DMS79 treated with DMSO at 0.1 percent for 48 hours (cell line): ENCODE measurements at regions not wholly inside any gene's neighbourhood (a gene's known extent, or its start where the extent isn't known, plus 50 kb on each side); places are given as distances from the start of the nearest gene placed in this dataset.

Experiments used
- DNase-seq: peaks from one replicate; lab custom pipeline; 2025; lab: John Stamatoyannopoulos, UW

- no peak for DNase-seq
Observed at GRCh38 chr7:115709664-115710063, 320.9 kb downstream of the TFEC start.

DNA sequence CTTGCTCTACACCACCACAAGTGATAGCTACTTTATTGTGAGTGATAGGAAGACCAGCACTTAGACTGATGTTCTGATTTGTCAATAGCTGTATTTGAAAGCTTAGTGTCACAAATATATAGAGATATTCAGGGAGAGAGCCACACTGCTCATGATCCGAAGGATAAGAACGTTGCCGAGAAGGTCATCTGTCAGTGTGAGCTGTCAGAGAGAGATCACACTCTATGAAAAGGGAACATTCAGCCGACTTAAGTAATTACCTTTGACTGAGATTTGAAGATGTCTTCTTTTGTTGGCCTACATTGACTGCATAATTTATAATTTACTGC lies 322.6 kb downstream of the TFEC start:
- no peak for DNase-seq

- DNase-seq = peak; percentile 57
Observed at GRCh38 chr7:115707258-115708012, 323.1 kb downstream of the TFEC start.

GRCh38 chr7:115704884-115705283 lies 325.7 kb downstream of the TFEC start:
- DNase-seq = no peak

DNA sequence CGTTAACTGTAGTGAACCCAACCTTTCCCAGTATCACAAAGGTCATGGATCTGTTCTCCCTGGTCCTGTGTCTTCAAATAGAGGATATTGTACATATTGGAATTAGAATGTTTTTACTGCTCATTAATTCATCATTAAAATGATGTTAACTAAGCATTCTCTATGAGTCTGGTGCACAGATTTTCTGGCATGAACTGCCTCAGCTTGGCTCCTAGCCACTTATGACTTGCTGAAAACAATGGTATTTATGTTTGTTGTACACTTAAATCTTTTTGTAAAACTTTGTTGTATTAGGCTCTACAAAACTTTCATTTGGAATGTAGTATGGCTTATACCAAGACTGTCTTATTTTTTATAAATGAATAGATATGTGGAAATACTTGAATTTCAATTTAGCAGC lies 329.4 kb downstream of the TFEC start:
- DNase-seq = no peak

- DNase-seq = no peak
Observed at GRCh38 chr7:115694424-115694823, 336.1 kb downstream of the TFEC start.

DNA sequence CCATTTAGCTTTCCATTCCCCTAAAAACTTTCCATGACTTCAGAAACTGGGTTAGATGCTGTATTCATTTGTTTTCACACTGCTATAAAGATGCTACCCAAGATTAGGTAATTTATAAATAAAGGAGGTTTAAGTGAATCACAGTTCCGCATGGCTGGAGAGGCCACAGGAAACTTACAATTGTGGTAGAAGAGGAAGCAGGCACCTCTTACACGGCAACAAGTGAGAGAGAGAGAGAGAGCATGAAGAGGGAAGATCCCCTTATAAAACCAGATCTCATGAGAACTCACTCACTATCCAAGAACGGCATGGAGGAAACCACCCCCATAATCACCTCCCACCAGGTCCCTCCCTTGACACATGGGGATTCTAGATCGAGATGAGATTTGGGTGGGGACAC lies 336.8 kb downstream of the TFEC start:
- DNase-seq = no peak

- no peak for DNase-seq
Observed at GRCh38 chr7:115689941-115690340, 340.6 kb downstream of the TFEC start.

DNA sequence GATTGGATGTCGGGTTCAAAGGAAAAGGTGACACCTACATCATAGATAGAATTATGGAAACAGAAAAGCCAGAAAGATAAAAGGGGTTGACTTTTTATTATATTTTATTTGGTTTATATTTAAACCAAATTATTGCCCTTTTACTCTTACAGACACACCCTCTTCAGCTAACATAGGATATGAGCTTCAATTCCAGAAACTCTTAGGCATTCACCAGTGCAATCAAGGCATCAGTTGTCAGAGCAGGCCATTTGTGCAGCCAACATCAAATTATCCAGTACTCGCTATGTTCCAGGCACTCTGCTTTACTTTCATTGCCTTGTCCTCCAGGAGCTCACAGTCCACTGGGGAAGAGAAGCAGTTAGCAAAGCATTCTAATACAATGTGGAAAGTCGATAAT lies 347.5 kb downstream of the TFEC start:
- DNase-seq = no peak

DNA sequence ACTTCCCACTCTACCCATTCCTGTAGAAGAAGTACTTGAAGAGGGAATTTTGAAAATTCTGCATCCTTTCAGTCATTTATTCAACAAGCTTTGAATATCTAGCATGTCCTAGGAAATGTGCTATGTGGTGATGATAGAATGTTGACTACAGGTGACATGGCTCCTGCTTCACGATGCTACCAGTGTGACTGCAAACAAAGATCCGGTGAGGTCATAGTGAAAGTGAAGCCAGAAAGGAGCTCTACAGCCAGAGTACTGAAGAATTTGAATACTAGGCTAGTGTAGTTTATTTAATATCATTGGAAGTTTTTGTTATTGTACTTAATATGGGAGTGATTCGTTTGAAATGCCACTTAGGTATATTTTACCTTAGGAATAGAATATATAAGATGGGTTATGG lies 348.1 kb downstream of the TFEC start:
- no peak for DNase-seq

GRCh38 chr7:115680921-115681320 lies 349.6 kb downstream of the TFEC start:
- DNase-seq = no peak

- DNase-seq = no peak
Observed at GRCh38 chr7:115679976-115680375, 350.6 kb downstream of the TFEC start.

- DNase-seq = no peak
Observed at GRCh38 chr7:115679423-115679822, 351.1 kb downstream of the TFEC start.

- peak; percentile 21 for DNase-seq
Observed at GRCh38 chr7:115678086-115678982, 352.2 kb downstream of the TFEC start.

- DNase-seq = no peak
Observed at GRCh38 chr7:115676707-115677106, 353.9 kb downstream of the TFEC start.

DNA sequence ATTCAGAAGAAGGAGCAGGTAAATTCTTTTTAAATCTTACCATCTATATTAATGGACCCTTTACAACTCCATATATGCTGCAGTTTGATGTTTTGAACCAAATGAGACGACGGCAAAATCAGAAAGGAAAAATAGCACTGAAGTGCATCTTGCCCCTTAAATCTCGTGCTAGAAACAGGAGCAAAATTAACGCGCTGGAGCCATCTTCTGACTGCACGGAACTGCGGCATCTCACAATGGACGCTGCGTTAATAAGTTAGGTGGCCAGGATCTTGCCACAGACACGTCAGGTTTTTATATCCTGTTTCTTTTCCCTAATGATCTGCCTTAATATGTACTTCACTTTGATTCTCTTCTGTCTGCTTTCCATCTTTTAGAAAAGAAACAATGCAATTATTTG lies 354.5 kb downstream of the TFEC start:
- peak; percentile 43 for DNase-seq

DNA sequence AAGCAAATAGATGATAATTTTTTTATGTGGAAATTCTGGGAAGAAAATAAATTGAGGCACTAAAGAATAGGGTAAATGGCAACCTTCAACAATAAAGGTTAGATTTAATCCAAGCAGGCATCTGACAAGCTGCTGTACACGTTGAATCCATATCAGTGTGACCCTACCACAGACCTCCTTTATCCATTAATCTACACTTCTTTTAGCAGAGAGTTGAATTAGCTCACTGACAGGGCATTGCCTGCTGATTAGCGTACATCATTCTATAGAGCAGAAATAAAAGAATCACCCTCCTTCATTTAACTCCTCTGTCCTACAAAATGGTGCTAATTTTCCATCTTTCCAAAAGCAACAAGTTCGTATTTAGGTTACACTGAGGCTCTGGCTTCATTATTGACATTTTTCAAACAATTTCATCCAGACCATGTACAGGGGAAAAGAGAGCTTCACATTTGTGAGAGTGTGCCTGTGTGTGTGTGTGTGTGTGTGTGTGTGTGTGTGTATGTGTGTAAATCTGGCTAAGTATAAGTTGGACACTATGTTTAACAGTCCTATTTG lies 356.0 kb downstream of the TFEC start:
- no peak for DNase-seq

DNA sequence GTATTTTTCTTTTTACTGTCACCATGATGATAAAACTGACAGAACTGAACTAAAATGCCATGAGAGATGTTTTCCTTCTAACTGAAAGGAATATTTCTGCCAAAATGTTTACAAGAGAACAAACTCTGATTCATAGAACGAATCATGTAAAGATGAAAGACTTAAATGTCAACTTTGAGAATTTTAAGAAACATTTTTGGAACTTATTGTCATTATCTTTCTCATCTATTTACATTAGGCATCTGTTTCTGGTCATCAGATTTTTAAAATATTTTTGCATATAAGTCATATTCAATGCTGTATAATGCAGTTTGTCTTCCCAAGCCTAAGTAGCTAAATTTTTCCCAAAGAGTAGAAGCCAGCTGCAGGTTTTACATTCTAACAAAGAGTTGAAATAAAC lies 358.5 kb downstream of the TFEC start:
- no peak for DNase-seq

DNA sequence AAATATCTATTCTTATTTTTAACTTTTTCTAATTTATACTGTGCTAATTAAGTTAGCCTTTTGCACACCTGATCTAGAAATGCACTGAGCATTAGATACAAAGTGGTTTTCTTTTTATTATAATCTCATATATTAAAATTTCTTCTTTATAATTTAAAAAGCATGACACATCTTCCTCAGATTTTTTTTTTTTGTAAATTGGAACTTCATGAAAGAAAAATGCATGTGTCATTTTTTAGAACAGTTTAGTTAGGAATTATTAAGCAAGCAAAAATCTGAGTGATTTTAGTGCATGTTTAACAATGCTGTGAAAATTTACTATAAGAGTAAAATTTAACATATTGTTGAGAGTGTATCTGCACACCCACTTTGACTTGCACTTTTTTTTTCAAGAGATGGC lies 367.9 kb downstream of the TFEC start:
- no peak for DNase-seq

DNA sequence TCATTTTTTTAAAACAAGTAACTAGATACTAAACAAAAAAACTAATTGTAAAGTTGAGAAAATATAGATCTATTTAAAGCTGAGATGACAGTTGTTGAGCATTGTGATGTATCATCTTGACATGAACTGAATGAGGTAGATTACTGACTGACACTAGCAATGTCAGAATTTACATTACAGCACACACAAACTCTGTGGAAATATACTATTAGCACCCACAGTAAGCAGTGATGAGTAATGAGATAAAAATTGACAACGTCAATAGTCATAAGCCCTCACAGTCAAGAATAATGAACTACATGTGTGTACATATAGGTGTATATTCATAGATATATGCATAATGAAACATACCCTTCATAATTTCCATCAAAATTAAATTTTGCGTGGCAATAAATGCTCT lies 368.4 kb downstream of the TFEC start:
- DNase-seq = no peak

DNA sequence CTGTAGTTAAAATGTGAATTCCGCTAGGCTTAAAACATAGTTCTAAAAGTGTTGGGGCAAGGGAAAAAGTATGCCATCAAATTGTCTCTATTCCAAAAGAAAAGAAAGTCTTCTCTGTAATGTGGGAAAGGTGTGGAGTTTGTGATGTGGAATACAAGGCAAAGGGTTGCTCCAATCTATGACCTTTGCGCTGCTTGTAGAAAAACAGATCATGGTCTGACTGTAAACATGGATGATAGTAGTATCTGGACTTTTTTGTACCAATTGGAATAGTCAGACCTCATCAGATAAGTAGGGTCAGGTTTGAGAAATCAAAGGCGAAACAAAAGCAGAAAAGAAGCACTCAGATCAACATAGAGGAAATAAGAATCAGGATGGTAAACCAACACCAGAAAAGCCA lies 372.3 kb downstream of the TFEC start:
- no peak for DNase-seq

- no peak for DNase-seq
Observed at GRCh38 chr7:115654384-115655214, 376.0 kb downstream of the TFEC start.
